Kidney glomerular epithelial cell (primary cell): ENCODE measurements at regions not wholly inside any gene's neighbourhood (a gene's known extent, or its start where the extent isn't known, plus 50 kb on each side); places are given as distances from the start of the nearest gene placed in this dataset.

Source experiments
- DNase-seq: peaks from one replicate; lab custom pipeline; 2025; lab: John Stamatoyannopoulos, UW

DNA sequence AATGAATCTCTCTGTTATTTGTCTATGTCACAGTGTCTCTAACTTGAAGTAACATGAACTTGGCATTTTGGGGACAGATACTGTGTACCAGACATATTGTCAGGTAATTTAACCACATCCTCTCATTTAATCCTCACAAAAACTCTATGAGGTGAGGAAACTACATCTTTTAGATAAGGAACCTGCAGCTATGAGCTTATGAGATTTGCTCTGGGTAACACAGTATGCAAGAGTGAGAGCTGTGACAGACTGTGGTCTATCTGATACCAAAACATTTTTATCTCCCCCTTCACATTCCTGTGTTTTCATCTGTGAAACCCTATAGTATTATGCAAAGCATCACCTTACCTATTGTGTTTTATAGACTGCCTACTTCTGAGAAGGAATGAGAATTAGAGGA, 58.4 kb upstream of the HS3ST1 start:
- DNase-seq = peak; percentile 17

GRCh38 chr4:11485926-11486325, 57.2 kb upstream of the HS3ST1 start:
- no peak for DNase-seq

DNA sequence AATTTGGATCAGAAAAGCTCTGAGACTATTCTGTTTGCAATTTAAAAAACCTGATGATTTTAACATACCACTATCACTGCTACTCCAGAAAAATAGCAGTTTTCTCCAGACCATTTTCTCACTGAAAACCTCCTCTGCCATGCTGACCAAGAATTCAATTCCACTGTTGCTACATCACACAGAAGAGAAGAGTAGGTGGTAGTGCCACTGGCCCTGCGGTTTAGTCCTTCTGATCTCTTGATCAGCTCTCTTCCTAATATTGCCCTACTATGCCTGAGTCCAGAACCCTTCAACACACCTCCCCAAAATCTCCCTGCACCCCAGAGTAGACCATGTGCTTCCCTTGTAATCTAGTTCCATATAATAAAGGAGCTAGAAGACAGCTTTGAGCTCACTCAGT, 55.8 kb upstream of the HS3ST1 start:
- no peak for DNase-seq

DNA sequence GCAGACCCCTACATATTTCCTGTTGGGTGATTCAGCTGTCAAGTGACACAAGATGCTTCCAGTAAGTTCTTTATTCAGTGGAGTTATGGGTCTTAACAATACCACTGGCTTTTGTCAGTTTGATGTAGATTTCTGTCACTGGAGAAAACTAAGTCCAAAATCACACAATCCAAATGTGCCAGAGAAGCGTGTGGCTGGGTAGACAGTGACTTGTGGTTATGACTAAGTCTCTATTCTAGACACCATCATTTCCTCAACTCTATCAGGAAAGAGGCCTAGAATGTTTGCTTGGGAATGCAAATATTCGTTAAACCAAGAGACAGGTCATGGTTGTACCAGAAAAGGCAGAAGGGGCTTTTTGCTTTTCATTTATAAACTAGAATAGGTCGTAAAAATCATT, 54.4 kb upstream of the HS3ST1 start:
- DNase-seq = no peak

- DNase-seq = no peak
Measured at GRCh38 chr4:11480683-11481082, 52.0 kb upstream of the HS3ST1 start.
